CD4-positive, CD25-positive, alpha-beta regulatory T cell (primary cell): ENCODE measurements at regions not wholly inside any gene's neighbourhood (a gene's known extent, or its start where the extent isn't known, plus 50 kb on each side); places are given as distances from the start of the nearest gene placed in this dataset.

Source experiments
- ATAC-seq, 2 donors: fragments of 150-1000 bp; cut with Tn5 transposase; one replicate each; pipeline ENCODE4 v1.10.0; 2021; ENCODE audit warnings: low read depth in 2 of 2, moderate number of reproducible peaks in 2 of 2, moderate library complexity in 1 of 2
- DNase-seq, 3 donors: peaks; one replicate each; pipeline versions ENCODE4 v3.0.0 to v3.0.0-alpha.2; 2012 to 2022; ENCODE audit warnings: mixed read lengths in 1 of 3
- H3K27ac ChIP-seq: one replicate; pipeline ENCODE4 v1.7.0; 2013; ENCODE audit warnings: mild to moderate bottlenecking, low read length; ENCODE audit not compliant: insufficient read depth, poor library complexity, severe bottlenecking
- H3K27me3 ChIP-seq: one replicate; pipeline ENCODE4 v1.7.0; 2013; ENCODE audit warnings: low read length; ENCODE audit not compliant: control insufficient read depth, insufficient read depth
- H3K36me3 ChIP-seq: one replicate; pipeline ENCODE4 v1.7.0; 2013; ENCODE audit warnings: mild to moderate bottlenecking, low read length, moderate library complexity; ENCODE audit not compliant: control insufficient read depth, insufficient read depth
- H3K4me1 ChIP-seq: 2 replicates; pipeline ENCODE4 v1.7.0; 2013; ENCODE audit warnings: mild to moderate bottlenecking, low read length; ENCODE audit not compliant: insufficient read depth, control insufficient read depth, poor library complexity, severe bottlenecking
- H3K4me3 ChIP-seq: one replicate; pipeline ENCODE4 v1.7.0; 2013; ENCODE audit warnings: low read depth, mild to moderate bottlenecking, low read length, moderate library complexity
- H3K9me3 ChIP-seq, 2 experiments: 1 replicate in 1 of 2; 2 replicates in 1 of 2; pipeline ENCODE4 v1.7.0; 2013; ENCODE audit warnings: low read length in 2 of 2, mild to moderate bottlenecking in 1 of 2, moderate library complexity in 1 of 2; ENCODE audit not compliant: control insufficient read depth in 2 of 2
- H3K27ac Mint-ChIP-seq, 3 donors: one replicate each; pipeline ENCODE4 v1.8.0; 2020 to 2022; ENCODE audit warnings: mild to moderate bottlenecking in 3 of 3, mixed read lengths in 3 of 3, moderate library complexity in 2 of 3
- H3K27me3 Mint-ChIP-seq: one replicate; pipeline ENCODE4 v1.8.0; 2022; ENCODE audit warnings: mild to moderate bottlenecking, mixed read lengths
- H3K36me3 Mint-ChIP-seq: one replicate; pipeline ENCODE4 v1.8.0; 2020; ENCODE audit warnings: mixed read lengths
- H3K4me1 Mint-ChIP-seq, 4 donors: one replicate each; pipeline ENCODE4 v1.8.0; 2020 to 2022; ENCODE audit warnings: mixed read lengths in 4 of 4, mild to moderate bottlenecking in 1 of 4
- H3K4me3 Mint-ChIP-seq, 4 donors: one replicate each; pipeline ENCODE4 v1.8.0; 2020 to 2022; ENCODE audit warnings: mild to moderate bottlenecking in 4 of 4, mixed read lengths in 4 of 4, moderate library complexity in 3 of 4
- H3K9me3 Mint-ChIP-seq, 7 donors: one replicate each; pipeline ENCODE4 v1.8.0; 2020 to 2022; ENCODE audit warnings: mixed read lengths in 7 of 7, mild to moderate bottlenecking in 3 of 7, moderate library complexity in 2 of 7

- Mint-ChIP-seq H3K27me3 (no peaks in the 10 kb centered on the region), H3K9me3 (peaks cover 0 to 8% (median 2%) of the 10 kb centered on the region in 7 donors), H3K4me1 (no peaks in the 10 kb centered on the region), H3K27ac (no peak overlapping the region), H3K4me3 (no peak overlapping the region), H3K36me3 (no peaks in the 10 kb centered on the region)
- no peak for DNase-seq
- H3K4me1 ChIP-seq = no peaks in the 10 kb centered on the region
- H3K9me3 ChIP-seq = no peaks in the 10 kb centered on the region
- ATAC-seq = no peak
- no peaks in the 10 kb centered on the region for H3K36me3 ChIP-seq
- H3K27ac ChIP-seq = no peak overlapping the region
- H3K27me3 ChIP-seq = no peaks in the 10 kb centered on the region
- no peak overlapping the region for H3K4me3 ChIP-seq
These were observed 673.1 kb upstream of the PHF14 start for GRCh38 chr7:10300577-10300976.

GRCh38 chr7:10308276-10308675 lies 665.4 kb upstream of the PHF14 start:
- Histone ChIP-seq H3K27me3 (no peaks in the 10 kb centered on the region), H3K9me3 (no peaks in the 10 kb centered on the region), H3K36me3 (no peaks in the 10 kb centered on the region), H3K4me3 (no peak overlapping the region), H3K27ac (no peak overlapping the region), H3K4me1 (no peaks in the 10 kb centered on the region)
- Mint-ChIP-seq H3K27me3 (no peaks in the 10 kb centered on the region), H3K4me3 (no peak overlapping the region), H3K4me1 (no peaks in the 10 kb centered on the region), H3K36me3 (no peaks in the 10 kb centered on the region), H3K9me3 (peaks cover 0 to 12% (median 4%) of the 10 kb centered on the region in 7 donors), H3K27ac (no peak overlapping the region)
- no peak for ATAC-seq
- DNase-seq = no peak

- no peaks in the 10 kb centered on the region for H3K4me1 Mint-ChIP-seq
- Histone ChIP-seq H3K27ac (no peak overlapping the region), H3K27me3 (no peaks in the 10 kb centered on the region), H3K36me3 (no peaks in the 10 kb centered on the region), H3K4me1 (no peaks in the 10 kb centered on the region), H3K9me3 (no peaks in the 10 kb centered on the region), H3K4me3 (no peak overlapping the region)
- peaks cover 0 to 12% (median 4%) of the 10 kb centered on the region in 7 donors for H3K9me3 Mint-ChIP-seq
- no peak overlapping the region for H3K27ac Mint-ChIP-seq
- no peak for ATAC-seq
- DNase-seq = no peak
- H3K4me3 Mint-ChIP-seq = no peak overlapping the region
- H3K27me3 Mint-ChIP-seq = no peaks in the 10 kb centered on the region
- no peaks in the 10 kb centered on the region for H3K36me3 Mint-ChIP-seq
These were observed 660.7 kb upstream of the PHF14 start for GRCh38 chr7:10312942-10313341.

- Histone ChIP-seq H3K27me3 (no peaks in the 10 kb centered on the region), H3K4me1 (no peaks in the 10 kb centered on the region), H3K36me3 (no peaks in the 10 kb centered on the region), H3K4me3 (no peak overlapping the region), H3K9me3 (no peaks in the 10 kb centered on the region), H3K27ac (no peak overlapping the region)
- DNase-seq (no peak), ATAC-seq (no peak)
- no peak overlapping the region for H3K4me3 Mint-ChIP-seq
- H3K27ac Mint-ChIP-seq = no peak overlapping the region
- H3K9me3 Mint-ChIP-seq = peaks cover 0 to 12% (median 7%) of the 10 kb centered on the region in 7 donors
- H3K4me1 Mint-ChIP-seq = no peaks in the 10 kb centered on the region
- H3K27me3 Mint-ChIP-seq = no peaks in the 10 kb centered on the region
- no peaks in the 10 kb centered on the region for H3K36me3 Mint-ChIP-seq
These were observed 657.8 kb upstream of the PHF14 start for GRCh38 chr7:10315881-10316280.

- H3K27ac ChIP-seq = no peak overlapping the region
- H3K4me1 Mint-ChIP-seq = no peaks in the 10 kb centered on the region
- H3K9me3 ChIP-seq = no peaks in the 10 kb centered on the region
- ATAC-seq (no peak), DNase-seq (no peak)
- no peaks in the 10 kb centered on the region for H3K4me1 ChIP-seq
- H3K27ac Mint-ChIP-seq = no peak overlapping the region
- peaks cover 0 to 12% (median 7%) of the 10 kb centered on the region in 7 donors for H3K9me3 Mint-ChIP-seq
- H3K27me3 ChIP-seq = no peaks in the 10 kb centered on the region
- no peaks in the 10 kb centered on the region for H3K36me3 ChIP-seq
- H3K4me3 ChIP-seq = no peak overlapping the region
- no peaks in the 10 kb centered on the region for H3K27me3 Mint-ChIP-seq
- H3K36me3 Mint-ChIP-seq = no peaks in the 10 kb centered on the region
- H3K4me3 Mint-ChIP-seq = no peak overlapping the region
These were observed 657.2 kb upstream of the PHF14 start for GRCh38 chr7:10316488-10316887.

GRCh38 chr7:10325395-10325794 lies 648.3 kb upstream of the PHF14 start:
- no peaks in the 10 kb centered on the region for H3K36me3 Mint-ChIP-seq
- no peaks in the 10 kb centered on the region for H3K4me1 Mint-ChIP-seq
- H3K27me3 ChIP-seq = no peaks in the 10 kb centered on the region
- no peak overlapping the region for H3K27ac Mint-ChIP-seq
- H3K4me3 ChIP-seq = no peak overlapping the region
- H3K4me1 ChIP-seq = no peaks in the 10 kb centered on the region
- H3K36me3 ChIP-seq = no peaks in the 10 kb centered on the region
- no peak for ATAC-seq
- no peaks in the 10 kb centered on the region for H3K9me3 ChIP-seq
- no peak overlapping the region for H3K27ac ChIP-seq
- H3K9me3 Mint-ChIP-seq = peaks cover 0 to 5% (median 4%) of the 10 kb centered on the region in 7 donors
- no peak for DNase-seq
- H3K27me3 Mint-ChIP-seq = no peaks in the 10 kb centered on the region
- H3K4me3 Mint-ChIP-seq = no peak overlapping the region

- Mint-ChIP-seq H3K9me3 (peaks cover 0 to 5% (median 1%) of the 10 kb centered on the region in 7 donors), H3K4me3 (no peak overlapping the region), H3K27ac (no peak overlapping the region), H3K27me3 (no peaks in the 10 kb centered on the region), H3K36me3 (no peaks in the 10 kb centered on the region), H3K4me1 (no peaks in the 10 kb centered on the region)
- Histone ChIP-seq H3K36me3 (no peaks in the 10 kb centered on the region), H3K27me3 (no peaks in the 10 kb centered on the region), H3K27ac (no peak overlapping the region), H3K4me3 (no peak overlapping the region), H3K9me3 (peaks cover 0 to under 1% of the 10 kb centered on the region in 2 experiments), H3K4me1 (no peaks in the 10 kb centered on the region)
- ATAC-seq (no peak), DNase-seq (no peak)
These were observed 630.6 kb upstream of the PHF14 start for GRCh38 chr7:10343108-10343507.

- H3K9me3 Mint-ChIP-seq = peaks cover 0 to 4% (median 0%) of the 10 kb centered on the region in 7 donors
These were observed 627.6 kb upstream of the PHF14 start for GRCh38 chr7:10346032-10346431.

More at GRCh38 chr7:10346032-10346431, 627.6 kb upstream of the PHF14 start:
- ATAC-seq (no peak), DNase-seq (no peak)
- Mint-ChIP-seq H3K36me3 (no peaks in the 10 kb centered on the region), H3K4me1 (no peaks in the 10 kb centered on the region), H3K27me3 (no peaks in the 10 kb centered on the region), H3K4me3 (no peak overlapping the region), H3K27ac (no peak overlapping the region)
- Histone ChIP-seq H3K27me3 (no peaks in the 10 kb centered on the region), H3K9me3 (no peaks in the 10 kb centered on the region), H3K4me1 (no peaks in the 10 kb centered on the region), H3K27ac (no peak overlapping the region), H3K36me3 (no peaks in the 10 kb centered on the region), H3K4me3 (no peak overlapping the region)
